ENCODE measurements at regions not wholly inside any gene's neighbourhood (a gene's known extent, or its start where the extent isn't known, plus 50 kb on each side); places are given as distances from the start of the nearest gene placed in this dataset.
A peak's percentile ranks its signal among the peaks of the same experiment; 100 is the strongest.
"Not testable (repeated sequence)": the region's sequence is repeated elsewhere in the genome, so short reads cannot be mapped to it uniquely, and the experiment has no call there.

DNA sequence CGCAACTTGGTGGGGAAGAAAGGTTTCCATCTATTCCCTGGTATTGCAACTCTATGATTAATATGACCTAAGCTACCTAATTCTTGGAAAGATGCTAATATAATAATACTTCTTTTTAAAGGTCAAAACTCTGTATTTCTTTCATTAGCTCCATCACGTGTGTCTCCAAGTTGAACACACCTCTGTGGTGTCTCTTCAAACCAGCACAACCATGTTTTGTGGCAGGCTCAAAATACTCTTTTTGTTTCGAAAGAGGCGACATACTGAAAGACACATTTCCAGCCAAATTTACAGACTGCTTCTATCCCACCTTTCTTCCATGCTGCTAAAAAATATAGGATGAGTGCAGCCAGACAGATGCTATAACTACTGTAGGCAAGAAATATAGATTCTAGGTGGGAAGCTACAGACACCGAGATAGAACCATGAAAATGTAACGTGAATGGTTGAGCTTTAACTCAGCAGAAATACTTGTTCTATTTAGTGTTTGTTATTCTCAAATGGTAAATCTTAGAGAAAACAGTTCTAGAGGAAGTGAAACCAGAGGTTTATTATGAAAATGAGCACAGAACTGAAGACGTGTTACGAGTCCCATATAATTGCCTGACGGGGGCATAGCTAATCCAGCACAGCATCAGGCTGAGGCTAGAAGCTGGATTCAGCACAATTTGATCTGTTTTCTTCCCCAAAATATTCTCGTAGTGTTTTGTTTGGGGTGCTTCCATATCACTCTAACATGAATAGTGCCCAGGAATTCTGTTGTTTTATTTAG is 991.5 kb upstream of the FANCL start:
- DNase-seq = no peak
- TF ChIP-seq GATA1 (IDR thresholded peaks at IDR 0.05; ENCODE audit: low read depth, low read length) (no peak), POLR2A (IDR thresholded peaks at IDR 0.05; ENCODE audit: low read length) (no peak)

- DNase-seq = not testable (repeated sequence)
These were observed 985.2 kb upstream of the FANCL start for GRCh38 chr2:59226362-59226761.

GRCh38 chr2:59223742-59224141 is 982.6 kb upstream of the FANCL start:
- TF ChIP-seq POLR2A (IDR thresholded peaks at IDR 0.05; ENCODE audit: low read length) = no peak
- no peak for TF ChIP-seq GATA1 (IDR thresholded peaks at IDR 0.05; ENCODE audit: low read depth, low read length)
- DNase-seq = no peak

GRCh38 chr2:59217360-59217759 is 976.2 kb upstream of the FANCL start:
- TF ChIP-seq POLR2A (IDR thresholded peaks at IDR 0.05; ENCODE audit: low read length) = no peak
- TF ChIP-seq GATA1 (IDR thresholded peaks at IDR 0.05; ENCODE audit: low read depth, low read length) = no peak
- no peak for DNase-seq

- no peak for DNase-seq
- TF ChIP-seq GATA1 (IDR thresholded peaks at IDR 0.05; ENCODE audit: low read depth, low read length) (no peak), POLR2A (IDR thresholded peaks at IDR 0.05; ENCODE audit: low read length) (no peak)
These were observed 965.2 kb upstream of the FANCL start for GRCh38 chr2:59206361-59206760.

GRCh38 chr2:59204040-59204439 is 962.9 kb upstream of the FANCL start:
- no peak for DNase-seq

DNA sequence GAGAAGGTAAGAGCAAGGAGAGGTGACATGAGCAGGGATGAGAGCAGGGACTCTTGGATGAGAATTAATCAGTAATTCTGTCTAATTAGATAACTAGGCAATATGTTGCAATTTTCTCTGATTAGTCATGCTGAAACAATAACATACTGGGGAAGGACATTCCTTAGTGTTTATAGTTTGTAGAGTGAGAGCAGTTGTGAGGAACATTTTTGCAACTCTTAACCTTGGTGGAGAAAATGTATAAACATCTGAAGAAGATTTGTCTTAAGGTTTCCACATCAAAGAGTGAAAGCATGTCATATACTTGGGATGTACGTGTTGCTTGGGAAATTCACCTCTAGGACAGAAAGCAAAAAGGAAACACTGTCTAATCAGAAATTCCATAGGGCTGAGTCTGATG is 955.4 kb upstream of the FANCL start:
- TF ChIP-seq GATA1 (IDR thresholded peaks at IDR 0.05; ENCODE audit: low read depth, low read length) (no peak), POLR2A (IDR thresholded peaks at IDR 0.05; ENCODE audit: low read length) (no peak)

More at GRCh38 chr2:59204040-59204439, 962.9 kb upstream of the FANCL start:
- TF ChIP-seq GATA1 (IDR thresholded peaks at IDR 0.05; ENCODE audit: low read depth, low read length) (no peak), POLR2A (IDR thresholded peaks at IDR 0.05; ENCODE audit: low read length) (no peak)

DNA sequence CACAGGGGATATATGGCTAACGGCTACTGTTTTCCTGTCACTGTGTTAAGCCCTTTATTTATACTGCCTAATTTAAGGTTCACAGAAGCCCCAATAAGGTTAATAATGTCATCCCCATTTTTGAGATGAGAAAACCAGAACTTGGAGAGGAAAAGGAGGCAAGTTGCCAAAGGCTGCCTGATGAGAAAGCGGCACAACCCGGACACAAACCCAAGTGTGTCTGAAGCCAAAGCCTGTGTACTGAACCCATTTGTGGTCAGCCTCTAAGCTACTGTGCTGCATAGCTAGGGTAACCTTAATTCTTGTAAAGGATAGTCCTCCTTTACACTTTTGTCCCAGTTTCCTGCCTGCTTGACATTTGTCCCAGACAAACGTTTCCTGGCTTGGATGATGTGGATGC is 954.7 kb upstream of the FANCL start:
- DNase-seq = no peak
- no peak for TF ChIP-seq POLR2A (IDR thresholded peaks at IDR 0.05; ENCODE audit: low read length)
- TF ChIP-seq GATA1 (IDR thresholded peaks at IDR 0.05; ENCODE audit: low read depth, low read length) = no peak

More for the DNA sequence above, 955.4 kb upstream of the FANCL start:
- DNase-seq = no peak

DNA sequence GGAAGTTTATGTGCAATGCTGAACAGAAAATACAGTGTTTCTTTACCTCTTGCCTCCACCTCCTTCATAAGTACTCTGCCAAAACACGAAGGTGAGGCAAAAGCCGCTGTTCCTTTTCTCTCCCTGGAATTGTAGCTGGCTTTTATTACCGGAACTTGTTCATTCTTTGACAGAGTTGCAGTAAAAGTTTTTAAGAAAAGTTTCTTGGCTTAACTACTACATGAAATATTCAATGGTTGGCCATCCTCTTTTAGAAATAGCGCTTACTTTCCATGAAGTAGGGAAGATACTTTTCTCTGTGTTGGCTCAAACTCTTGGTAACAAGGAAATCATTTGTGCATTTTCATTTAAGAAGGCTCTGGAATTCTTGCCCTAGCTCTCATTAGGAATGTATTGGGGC is 950.7 kb upstream of the FANCL start:
- no peak for DNase-seq
- TF ChIP-seq POLR2A (IDR thresholded peaks at IDR 0.05; ENCODE audit: low read length) (no peak), GATA1 (IDR thresholded peaks at IDR 0.05; ENCODE audit: low read depth, low read length) (no peak)

DNA sequence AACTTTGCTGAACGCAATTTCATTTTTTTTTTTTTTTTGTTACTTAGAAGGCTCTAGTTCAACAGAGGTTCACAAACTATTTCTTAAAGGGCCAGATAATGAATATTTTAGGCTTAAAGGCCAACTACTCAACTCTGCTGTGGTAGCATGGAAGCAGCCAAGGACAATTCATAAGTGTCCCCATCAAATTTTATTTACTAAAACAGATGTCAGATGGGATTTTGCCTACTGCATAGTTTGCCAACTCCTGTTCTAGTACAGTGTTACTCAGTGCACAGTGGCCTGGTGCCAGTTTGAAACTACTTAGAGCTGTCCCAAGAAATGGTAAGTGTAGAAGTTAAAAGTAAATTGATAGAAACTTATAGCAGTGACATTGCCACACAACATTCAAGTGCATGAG is 949.4 kb upstream of the FANCL start:
- TF ChIP-seq GATA1 (IDR thresholded peaks at IDR 0.05; ENCODE audit: low read depth, low read length) (no peak), POLR2A (IDR thresholded peaks at IDR 0.05; ENCODE audit: low read length) (no peak)
- no peak for DNase-seq

- TF ChIP-seq POLR2A (IDR thresholded peaks at IDR 0.05; ENCODE audit: low read length) (no peak), GATA1 (IDR thresholded peaks at IDR 0.05; ENCODE audit: low read depth, low read length) (no peak)
- DNase-seq = no peak
These were observed 943.3 kb upstream of the FANCL start for GRCh38 chr2:59184276-59185020.

- DNase-seq = no peak
- TF ChIP-seq POLR2A (IDR thresholded peaks at IDR 0.05; ENCODE audit: low read length) = no peak
These were observed 941.9 kb upstream of the FANCL start for GRCh38 chr2:59183070-59183469.

DNA sequence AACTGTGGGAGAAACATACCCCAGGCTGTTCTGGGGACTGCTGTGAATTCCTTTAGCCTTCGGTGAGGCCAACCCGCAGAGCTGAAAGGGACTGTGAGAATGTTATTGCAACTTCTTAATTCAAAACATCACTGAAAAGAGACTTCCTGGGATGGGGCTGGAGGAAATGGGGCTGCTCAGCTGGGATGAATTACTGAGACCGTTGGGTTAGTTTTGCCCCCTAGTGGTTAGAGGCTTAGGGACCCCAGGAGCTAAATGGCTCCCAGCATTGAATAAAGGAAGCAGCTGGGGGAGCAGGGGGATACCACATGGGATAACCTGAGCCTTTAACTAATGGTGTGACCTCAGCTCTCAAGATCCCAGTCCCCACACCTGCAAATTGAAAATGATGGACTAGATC is 941.1 kb upstream of the FANCL start:
- no peak for TF ChIP-seq POLR2A (IDR thresholded peaks at IDR 0.05; ENCODE audit: low read length)
- TF ChIP-seq GATA1 (IDR thresholded peaks at IDR 0.05; ENCODE audit: low read depth, low read length) = no peak
- peak in 1 of 2 experiments; percentile 25 for DNase-seq

- peak in 1 of 2 experiments; percentile 17 for DNase-seq
- TF ChIP-seq GATA1 (IDR thresholded peaks at IDR 0.05; ENCODE audit: low read depth, low read length) = no peak
- TF ChIP-seq POLR2A (IDR thresholded peaks at IDR 0.05; ENCODE audit: low read length) = no peak
These were observed 940.2 kb upstream of the FANCL start for GRCh38 chr2:59181347-59181746.

GRCh38 chr2:59180621-59181020 is 939.5 kb upstream of the FANCL start:
- no peak for DNase-seq
- TF ChIP-seq GATA1 (IDR thresholded peaks at IDR 0.05; ENCODE audit: low read depth, low read length) (no peak), POLR2A (IDR thresholded peaks at IDR 0.05; ENCODE audit: low read length) (no peak)
